Right ventricle myocardium inferior (tissue), 1 donor: ENCODE measurements at regions not wholly inside any gene's neighbourhood (a gene's known extent, or its start where the extent isn't known, plus 50 kb on each side); places are given as distances from the start of the nearest gene placed in this dataset.
A peak's percentile ranks its signal among the peaks of the same experiment; 100 is the strongest.
"Not testable (repeated sequence)": the region's sequence is repeated elsewhere in the genome, so short reads cannot be mapped to it uniquely, and the experiment has no call there.

Experiments used
- ATAC-seq: fragments of 200-7000 bp; cut with Tn5 transposase; one replicate; pipeline ENCODE4 v1.9.1; 2020; ENCODE audit warnings: mild to moderate bottlenecking, moderate library complexity
- DNase-seq: peaks from one replicate; pipeline ENCODE4 v3.0.0; 2021; ENCODE audit errors: missing footprints
- intact Hi-C: fragments of 100-400 bp; cut with DNase I; formaldehyde crosslinking; loops from one replicate; pipeline ENCODE4 v1.11.0; 2022
- donor health status: DM: no; HTN: yes; CAD: no; lungs with severe emphysema.

DNA sequence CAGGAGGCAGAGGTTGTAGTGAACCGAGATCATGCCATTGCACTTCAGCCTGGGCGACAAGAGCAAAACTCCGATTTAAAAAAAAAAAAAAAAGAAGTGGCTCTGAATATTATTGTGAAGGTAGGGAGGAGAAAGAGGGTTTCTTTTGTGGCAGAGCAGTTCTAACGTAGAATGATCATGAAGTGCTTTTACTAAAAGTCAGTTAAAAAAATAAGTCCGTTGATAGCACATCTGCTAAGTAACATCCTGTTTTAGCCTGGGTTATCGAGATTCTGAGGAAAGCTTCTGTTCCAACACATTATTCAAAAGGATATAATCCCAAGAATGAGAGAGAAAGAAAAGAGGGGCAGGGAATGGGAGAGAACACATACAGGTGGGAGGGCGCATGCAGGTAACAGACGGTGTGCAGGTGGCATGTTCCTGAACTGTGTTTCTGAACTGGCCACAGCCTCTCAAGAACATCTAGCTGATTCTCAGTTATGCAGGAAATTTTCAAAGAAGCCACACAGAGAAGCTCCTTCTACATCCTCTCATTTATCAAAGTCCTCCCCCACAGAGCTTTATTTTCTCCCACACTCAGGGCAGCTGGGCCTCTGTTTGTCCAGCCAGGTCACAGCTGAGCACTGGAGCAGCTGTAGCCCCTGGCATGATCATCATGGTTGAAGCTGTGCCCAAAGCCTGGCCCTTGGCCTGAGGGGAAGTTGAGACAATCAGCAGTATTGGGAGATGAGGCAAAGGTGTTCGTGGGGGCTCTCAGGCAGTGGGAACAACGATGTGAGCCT lies 342.3 kb downstream of the ZNF674 start:
- intact Hi-C loops: no loop called here
- DNase-seq (no peak), ATAC-seq (no peak)

DNA sequence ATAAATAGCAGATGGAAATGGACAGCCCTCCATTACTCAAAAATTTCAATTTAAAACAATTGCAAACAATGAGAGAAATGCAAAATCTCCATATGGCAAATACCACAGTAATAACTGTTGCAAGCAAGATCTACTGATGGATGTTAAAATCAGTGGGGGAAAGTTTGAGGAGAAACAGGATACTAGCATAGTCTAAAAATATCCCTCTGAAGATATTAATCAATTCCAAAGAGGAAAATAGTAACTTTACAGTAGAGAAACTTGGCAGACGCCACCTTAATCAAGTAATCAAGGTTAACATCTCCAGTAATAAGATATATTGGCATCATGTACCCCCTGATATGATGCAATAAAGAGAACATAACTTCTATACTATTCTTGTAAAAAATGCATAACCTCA lies 344.8 kb downstream of the ZNF674 start:
- DNase-seq: no peak
- intact Hi-C loops: no loop called here
- ATAC-seq: no peak

DNA sequence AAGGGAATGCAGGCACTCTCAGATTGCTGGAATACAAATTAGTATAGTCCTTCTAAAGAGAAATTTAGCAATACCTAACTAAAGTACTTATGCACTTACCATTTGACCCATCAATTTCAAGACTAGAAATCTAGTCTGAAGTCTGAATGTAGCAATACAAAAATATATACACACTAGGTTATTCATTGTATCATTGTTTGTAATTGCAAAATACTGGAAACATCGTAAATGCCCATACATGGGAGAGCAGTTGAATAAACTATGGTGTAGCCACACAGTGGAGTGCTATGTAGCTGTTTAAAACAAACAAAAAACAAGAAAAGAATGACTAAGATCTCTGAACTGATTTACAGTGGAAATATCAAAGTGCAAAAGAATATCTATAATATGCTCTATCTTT lies 346.4 kb downstream of the ZNF674 start:
- intact Hi-C loops: no loop called here
- ATAC-seq: no peak

DNA sequence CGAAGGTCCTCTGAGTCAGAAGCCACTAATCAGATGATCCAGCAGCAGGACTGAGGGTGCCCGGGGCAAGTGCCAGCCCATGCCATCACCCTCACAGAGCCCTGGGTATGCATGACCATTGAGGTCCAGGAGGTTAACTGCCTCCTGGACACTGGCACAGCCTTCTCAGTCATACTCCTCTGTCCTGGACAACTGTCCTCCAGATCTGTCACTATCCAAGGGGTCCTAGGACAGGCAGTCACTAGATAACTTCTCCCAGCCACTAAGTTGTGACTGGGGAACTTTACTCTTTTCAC lies 358.5 kb downstream of the ZNF674 start:
- ATAC-seq, intact Hi-C loops: not testable (repeated sequence)
- DNase-seq: peak; percentile 17

More for the DNA sequence above, 346.4 kb downstream of the ZNF674 start:
- DNase-seq: no peak

DNA sequence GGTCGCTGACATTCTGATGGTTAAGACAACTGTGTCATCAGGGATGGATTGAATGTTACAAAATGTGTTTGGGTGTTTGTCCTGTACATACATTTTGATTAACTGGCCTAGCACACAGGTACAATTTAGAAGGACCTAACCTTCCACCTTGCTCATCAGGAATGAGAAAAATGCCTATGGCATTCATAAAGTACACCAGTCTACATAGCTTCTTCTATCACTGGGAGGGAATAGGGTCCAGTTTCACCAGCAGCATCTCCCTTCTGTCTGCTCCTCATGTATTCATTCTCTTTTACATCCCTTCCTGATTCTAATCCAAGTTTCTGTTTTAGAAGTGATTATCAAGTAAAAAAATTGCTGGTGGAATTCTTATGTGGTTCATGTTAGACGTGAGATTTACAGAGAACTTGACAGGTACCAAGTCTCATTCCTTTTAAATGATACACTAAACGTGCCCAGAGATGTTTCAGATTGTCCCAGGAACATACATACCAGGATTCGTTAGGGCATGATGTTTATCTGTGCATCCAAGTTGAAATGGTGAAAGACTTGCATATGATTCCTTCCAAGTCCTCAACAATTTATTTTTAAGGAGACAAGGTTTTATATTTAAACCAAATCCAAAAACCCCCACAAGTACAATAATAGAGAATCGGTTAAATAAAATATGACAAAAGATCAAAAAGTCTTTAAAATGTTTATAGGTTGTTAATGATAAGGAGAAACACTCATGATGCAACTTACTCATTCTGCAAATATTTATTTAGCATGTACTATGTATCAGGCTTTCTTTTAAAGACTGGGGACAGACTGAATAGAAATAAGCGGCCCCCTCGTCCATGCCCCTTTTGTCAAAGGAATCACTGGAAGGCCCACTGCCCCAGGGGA lies 359.1 kb downstream of the ZNF674 start:
- peak; percentile 4 for DNase-seq
- intact Hi-C loops: no loop called here
- no peak for ATAC-seq

DNA sequence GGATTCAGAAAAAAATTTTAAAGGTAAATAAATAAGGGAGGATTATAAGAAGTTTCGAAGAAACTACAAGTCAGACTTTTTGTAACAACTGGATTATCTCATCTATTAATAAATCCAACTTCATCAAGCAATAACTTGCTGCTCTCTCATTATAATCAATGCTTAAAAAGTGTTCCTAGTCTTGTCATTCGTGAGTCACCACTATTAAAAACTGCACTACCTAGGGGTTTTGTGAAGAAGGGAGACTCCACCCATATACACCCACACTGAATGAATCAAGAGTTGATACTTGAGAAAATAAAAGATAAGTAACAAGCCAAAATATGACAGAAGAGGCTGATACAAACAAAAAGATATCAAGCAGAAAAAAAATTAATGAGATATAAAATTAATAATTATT lies 360.5 kb downstream of the ZNF674 start:
- ATAC-seq (no peak), DNase-seq (no peak)
- intact Hi-C loops: no loop called here

DNA sequence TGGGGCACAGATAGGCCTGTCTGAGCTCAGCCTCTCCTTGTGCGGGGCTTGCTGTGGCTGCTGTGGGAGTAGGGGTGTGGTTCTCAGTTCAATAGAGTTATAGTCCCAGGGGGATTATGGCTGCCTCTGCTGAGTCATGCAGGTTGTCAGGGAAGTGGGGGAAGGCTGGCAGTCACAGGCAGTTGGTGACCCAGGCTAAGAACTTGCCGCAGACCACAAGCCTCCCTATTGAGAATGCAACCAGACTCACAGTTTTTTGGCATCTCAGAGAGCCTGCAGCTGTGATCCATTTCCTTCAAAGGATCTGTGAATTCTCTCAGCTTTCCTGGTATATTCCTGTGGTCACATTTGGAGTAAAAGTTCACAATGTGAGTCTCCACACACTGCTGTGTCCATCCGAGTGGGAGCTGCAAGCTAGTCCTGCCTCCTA lies 364.9 kb downstream of the ZNF674 start:
- ATAC-seq (no peak), DNase-seq (no peak)
- intact Hi-C loops: no loop called here

DNA sequence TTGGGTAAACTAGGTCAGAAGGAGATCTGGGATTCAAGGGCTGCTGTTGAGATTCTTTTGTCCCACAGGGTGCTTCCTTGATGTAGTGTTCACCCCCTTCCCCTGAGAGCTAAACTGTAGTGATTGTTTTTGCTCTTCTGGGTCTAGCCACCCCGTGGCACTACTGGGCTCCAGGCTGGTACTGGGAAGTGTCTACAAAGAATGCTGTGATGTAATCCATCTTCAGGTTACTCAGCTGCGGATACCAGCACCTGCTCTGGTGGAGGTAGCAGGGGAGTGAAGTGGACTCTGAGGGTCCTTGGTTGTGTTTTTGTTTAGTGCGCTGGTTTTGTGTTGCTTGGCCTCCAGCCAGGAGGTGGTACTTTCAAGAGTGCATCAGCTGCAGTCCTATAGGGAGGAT lies 365.5 kb downstream of the ZNF674 start:
- no peak for ATAC-seq
- intact Hi-C loops: no loop called here
- no peak for DNase-seq

DNA sequence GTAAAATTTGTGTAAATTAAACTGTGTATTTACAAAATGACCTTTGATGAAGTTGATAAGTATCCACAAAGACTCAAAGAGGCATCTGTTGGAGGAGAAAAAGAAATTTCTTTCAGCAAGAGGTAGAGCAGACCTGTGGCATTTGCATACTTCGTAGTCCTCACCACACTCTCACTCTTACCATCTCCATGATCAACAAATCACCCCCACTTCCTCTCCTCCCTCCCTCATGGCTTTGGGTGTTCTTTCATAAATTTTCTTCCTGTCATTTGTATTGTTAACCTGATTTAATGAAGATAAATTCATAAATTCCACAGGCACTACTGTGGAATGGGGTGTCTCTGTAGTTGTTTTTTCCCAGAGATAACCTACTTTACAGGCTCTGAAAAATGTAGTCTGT lies 366.5 kb downstream of the ZNF674 start:
- ATAC-seq (no peak), DNase-seq (no peak)
- intact Hi-C loops: no loop called here

DNA sequence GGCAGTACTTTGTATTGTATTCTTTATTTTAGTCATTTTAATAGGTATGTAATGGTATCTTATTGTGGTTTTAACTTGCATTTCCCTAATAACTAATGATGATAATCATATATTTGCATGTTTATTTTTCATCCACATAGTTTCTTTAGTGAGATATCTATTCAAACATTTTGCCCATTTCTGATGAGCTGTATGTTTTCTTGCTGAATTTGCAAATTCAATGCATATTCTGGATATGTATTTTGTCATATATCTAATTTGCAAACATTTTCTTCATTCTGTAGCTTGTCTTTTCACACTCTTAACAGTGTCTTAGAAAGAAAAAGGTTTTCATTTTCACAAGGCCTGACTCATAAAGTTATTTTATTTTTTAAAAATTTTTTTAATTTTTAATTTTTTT lies 372.1 kb downstream of the ZNF674 start:
- DNase-seq (no peak), ATAC-seq (no peak)
- intact Hi-C loops: no loop called here

DNA sequence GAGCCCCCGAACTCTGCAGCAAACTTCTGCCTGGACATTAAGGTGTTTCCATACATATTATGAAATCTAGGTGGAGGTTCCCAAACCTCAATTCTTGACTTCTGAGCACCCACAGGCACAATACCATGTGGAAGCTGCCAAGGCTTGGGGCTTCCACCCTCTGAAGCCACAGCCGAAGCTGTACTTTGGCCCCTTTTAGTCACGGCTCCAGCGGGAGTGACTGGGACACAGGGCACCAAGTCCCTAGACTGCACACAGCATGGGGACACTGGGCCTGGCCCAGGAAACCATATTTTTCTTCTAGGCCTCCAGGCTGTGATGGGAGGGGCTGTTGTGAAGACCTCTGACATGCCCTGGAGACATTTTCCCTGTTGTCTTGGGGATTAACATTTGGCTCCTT lies 373.8 kb downstream of the ZNF674 start:
- intact Hi-C loops, ATAC-seq: not testable (repeated sequence)
- peak; percentile 45 for DNase-seq

DNA sequence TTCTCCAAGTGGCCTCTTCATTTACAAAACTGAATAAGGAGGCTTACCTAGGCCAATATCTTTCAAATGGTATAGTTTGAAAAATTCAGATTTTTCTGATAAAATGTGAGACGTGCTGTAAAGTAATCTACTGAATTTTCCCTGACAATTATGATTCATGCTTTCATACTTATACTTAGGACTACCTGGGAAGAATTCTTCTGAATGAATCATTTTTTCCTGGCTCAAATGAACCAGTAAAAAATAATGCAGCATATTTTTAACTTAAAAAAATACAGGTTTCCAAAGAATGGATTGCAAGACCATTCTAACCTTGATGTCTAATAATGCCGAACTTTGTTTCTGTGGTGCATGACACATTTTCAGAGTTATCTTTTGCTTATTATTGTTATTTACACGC lies 375.4 kb downstream of the ZNF674 start:
- intact Hi-C loops: no loop called here
- DNase-seq: no peak
- ATAC-seq: no peak

DNA sequence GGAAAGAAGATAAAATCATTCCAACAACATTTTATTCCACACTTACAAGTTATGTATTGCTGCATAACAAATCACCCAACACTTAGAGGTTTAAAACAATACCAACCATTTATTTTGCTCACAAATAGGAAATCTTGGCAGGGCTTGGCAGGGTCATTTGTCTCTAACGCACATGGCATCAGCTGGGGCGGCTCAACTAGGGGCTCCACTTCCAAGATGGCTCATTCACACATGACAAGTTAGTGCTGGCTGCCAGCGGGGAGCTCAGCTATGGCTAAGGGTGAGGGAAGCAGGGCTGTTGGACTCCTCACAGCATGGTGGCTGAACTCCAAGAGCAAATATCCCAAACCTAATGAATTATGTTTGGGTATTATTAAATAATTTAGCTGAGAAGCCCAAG lies 377.0 kb downstream of the ZNF674 start:
- intact Hi-C loops: no loop called here
- no peak for DNase-seq
- no peak for ATAC-seq

DNA sequence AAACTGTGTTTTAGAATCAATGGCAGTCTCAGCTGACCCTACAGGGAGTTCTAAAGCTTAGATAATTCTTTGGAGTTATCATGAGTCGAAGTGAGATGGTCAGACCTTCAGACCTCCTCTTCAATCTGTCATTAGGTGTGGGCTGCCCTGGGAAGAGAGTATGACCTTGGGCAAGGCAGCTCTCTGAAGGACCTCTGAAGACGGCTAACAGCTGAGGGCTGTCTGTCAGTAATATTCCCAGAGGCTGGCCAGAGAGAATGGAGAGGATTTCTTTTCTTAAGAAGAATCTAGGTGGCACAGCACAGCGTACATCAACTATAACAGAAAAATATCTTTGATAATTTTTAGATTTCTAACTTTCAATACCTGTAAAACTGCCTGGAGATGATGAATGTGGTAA lies 379.4 kb downstream of the ZNF674 start:
- intact Hi-C loops: no loop called here
- ATAC-seq: no peak

DNA sequence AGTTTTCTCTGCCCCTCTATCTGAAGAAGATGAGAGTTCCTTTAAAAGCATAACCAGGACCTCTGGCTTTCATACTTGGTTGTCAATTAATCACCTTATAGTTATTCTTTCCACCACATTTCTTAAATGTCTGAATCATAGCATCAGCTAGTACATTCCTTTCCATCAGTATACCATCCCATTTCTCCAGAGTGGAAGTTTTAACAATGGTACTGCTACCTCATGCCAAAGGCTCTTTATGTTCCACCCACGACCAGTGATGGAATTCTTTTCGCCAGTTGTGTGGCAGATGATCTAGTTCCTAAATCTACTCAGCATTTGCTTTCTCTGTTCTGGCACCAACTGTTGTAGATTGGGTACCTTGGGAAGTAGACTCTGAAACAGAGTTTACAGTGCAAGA lies 379.8 kb downstream of the ZNF674 start:
- no peak for ATAC-seq
- no peak for DNase-seq
- intact Hi-C loops: no loop called here

More for the DNA sequence above, 379.4 kb downstream of the ZNF674 start:
- no peak for DNase-seq

DNA sequence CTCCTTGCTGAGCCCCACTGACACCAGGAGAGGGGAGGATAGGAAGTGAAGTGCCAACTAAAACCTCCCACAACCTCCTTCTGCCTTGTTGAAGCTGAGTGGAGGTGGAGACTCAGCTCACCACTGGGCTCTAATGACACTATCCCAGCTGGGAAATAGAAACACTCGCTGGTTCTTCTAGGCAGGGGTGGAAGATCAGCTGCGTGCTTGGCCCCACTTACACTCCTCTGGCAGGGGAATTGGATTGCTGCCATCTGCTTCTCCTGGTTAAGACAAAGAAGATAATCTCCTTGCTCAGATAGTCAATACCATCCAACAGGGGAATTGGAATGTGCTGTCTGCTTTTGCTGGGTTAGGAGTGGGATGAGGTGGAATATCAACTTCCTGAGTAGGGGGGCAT lies 392.5 kb downstream of the ZNF674 start:
- DNase-seq (no peak), ATAC-seq (no peak)
- intact Hi-C loops: no loop called here

DNA sequence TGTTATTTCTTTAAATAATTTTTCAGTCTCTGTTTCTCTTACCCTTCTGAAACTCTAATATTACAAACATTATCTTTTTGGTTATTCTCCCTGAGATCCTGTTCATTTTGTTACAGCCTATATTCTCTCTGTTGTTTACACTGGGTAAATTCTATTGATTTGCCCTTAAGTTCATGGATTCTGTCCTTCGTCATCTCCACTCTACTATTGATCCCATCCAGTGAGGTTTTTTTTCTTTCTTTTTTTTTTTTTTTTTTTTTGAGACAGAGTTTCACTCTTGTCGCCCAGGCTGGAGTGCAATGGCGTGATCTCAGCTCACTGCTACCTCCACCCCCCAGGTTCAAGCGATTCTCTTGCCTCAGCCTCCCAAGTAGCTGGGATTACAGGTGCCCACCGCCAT lies 393.9 kb downstream of the ZNF674 start:
- ATAC-seq, DNase-seq, intact Hi-C loops: not testable (repeated sequence)

DNA sequence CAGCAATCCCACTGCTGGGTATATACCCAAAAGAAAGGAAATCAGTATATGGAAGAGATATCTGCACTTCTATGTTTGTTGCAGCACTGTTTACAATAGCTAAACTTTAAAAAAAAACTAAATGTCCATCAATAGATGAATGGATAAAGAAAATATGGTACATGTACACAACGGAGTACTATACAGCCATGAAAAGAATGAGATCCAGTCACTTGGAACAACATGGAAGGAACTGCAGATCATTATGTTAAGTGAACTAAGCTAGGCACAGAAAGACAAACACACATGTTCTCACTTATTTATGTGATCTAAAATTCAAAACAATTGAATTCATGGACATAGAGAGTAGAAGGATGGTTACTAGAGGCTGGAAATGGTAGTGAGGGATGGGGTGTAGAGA lies 400.7 kb downstream of the ZNF674 start:
- intact Hi-C loops: no loop called here
- ATAC-seq (no peak), DNase-seq (no peak)

DNA sequence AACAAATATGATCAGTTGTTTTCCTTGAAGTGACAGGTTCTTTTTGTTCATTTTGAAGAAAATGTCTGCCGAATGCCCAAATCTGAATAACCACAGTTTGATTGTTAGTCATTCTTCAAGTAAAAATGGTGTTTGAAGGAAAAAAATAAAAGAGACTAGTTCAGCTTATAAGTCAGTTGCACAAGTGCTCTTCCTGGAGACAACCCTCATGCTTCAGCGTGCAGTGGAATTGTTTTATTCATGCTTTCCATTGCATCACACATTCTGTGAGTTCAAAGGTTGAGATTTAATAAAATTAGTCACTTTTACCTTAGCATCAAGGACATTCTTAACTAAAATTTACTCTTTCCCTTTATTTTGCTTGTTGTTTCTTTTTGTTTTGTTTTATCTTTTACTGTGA lies 404.9 kb downstream of the ZNF674 start:
- DNase-seq: no peak
- intact Hi-C loops: no loop called here
- ATAC-seq: no peak

DNA sequence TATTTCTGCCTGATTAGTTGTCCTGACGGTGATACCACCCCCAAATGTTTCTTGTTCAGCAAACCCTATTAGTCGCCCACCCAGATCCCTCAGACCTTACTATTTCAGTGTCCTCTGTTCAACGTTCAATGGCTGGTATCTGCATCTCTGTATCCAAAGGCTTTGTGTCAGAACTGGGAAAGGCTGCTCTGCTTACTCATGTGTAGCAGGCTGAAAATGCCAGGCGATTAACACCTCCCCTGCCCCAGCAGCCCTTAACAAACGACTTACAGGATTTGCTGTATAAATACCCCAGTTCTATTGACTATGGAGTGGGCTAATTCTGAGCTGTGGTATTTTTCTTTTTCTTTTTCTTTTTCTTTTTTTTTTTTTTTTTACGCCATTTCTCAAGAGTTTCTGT lies 415.0 kb downstream of the ZNF674 start:
- ATAC-seq (no peak), DNase-seq (no peak)
- intact Hi-C loops: no loop called here
